A204.1 (cell line): ENCODE measurements at regions not wholly inside any gene's neighbourhood (a gene's known extent, or its start where the extent isn't known, plus 50 kb on each side); places are given as distances from the start of the nearest gene placed in this dataset.
"Not testable (repeated sequence)": the region's sequence is repeated elsewhere in the genome, so short reads cannot be mapped to it uniquely, and the experiment has no call there.

Source experiments
- FAIRE-seq: peaks from 2 replicates; lab custom pipeline; 2012; peaks lifted over from hg19 to GRCh38; lab: Jason Lieb, UNC

DNA sequence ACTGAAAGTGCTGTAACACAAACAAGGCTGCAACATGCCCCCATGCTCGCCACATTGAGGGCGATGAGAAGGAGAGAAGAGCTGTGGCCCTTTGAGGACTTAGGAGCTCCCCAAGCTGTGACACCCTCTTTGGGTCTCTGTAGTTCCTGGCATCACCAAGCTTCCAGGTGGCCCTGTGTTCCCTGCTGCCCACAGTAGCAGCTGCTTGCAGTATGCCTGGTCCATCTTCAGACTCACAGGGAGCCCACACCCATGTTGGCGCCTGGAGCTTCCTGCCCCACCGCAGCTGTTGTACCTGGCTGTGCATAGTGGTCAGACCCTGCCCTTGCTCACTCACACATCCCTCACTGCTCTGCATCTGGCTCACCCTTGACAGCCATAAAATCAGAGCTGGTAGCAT is 401.2 kb upstream of the NRG3 start:
- FAIRE-seq: no peak

DNA sequence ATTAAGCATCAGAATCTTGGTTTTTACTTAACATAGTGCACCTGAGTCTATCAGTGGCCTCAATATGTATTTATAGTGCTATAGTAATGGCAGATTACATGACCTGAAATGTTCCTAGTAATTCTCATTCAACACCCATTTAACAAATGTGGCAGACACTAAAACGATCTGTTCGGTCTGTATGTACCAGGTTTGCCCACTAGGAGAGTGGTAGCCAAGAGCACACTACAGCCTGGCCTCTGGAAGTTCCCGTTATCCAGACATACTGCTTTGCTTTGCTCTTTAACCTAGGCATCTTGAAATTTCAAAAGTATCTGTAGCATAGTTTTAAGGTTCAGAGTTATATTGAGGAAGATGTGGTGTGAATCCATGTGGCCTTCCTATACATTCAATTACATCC is 395.7 kb upstream of the NRG3 start:
- FAIRE-seq: no peak

DNA sequence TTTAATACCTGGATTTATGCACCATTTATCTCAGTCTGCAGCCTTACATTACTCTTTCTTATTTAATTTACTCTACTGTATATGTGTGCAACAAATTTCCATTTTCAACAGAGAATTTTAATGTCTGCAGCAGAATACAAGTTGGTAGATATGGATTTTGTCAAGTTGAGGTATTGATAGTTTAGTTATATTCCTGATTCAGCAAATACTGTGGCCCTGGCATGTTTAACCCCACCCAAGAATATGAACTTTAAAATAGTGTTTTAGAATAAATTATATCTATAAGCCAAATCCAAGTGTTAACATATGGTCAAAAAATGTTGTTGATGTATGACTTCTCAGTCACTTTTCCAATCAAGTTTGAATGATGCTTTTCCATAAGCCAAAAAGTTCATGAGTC is 378.4 kb upstream of the NRG3 start:
- no peak for FAIRE-seq

DNA sequence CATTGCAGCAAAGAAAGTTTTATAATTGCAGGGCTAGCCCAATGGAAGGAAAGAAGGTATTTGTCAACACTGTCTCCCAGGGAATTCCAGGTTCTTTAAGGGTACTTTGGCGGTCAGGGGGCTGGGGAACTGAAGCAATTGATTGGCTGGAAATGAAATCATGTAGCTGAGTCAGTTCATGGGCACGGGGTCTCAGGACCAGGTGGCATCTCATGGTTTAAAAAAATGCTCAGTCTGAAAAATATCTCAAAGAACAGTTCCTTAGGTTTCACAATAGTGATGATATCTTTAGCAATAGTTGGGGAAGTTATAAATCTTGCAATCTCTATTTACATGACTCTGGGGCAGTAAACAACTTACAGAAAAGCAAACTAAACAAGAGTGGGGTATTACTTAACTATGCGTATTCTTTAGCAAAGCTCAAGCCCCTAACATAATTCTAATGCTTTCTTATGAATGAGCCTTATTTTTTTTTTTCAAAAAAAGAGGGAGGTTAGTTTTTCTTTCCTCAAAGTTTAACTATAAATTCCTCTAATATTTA is 376.9 kb upstream of the NRG3 start:
- no peak for FAIRE-seq

DNA sequence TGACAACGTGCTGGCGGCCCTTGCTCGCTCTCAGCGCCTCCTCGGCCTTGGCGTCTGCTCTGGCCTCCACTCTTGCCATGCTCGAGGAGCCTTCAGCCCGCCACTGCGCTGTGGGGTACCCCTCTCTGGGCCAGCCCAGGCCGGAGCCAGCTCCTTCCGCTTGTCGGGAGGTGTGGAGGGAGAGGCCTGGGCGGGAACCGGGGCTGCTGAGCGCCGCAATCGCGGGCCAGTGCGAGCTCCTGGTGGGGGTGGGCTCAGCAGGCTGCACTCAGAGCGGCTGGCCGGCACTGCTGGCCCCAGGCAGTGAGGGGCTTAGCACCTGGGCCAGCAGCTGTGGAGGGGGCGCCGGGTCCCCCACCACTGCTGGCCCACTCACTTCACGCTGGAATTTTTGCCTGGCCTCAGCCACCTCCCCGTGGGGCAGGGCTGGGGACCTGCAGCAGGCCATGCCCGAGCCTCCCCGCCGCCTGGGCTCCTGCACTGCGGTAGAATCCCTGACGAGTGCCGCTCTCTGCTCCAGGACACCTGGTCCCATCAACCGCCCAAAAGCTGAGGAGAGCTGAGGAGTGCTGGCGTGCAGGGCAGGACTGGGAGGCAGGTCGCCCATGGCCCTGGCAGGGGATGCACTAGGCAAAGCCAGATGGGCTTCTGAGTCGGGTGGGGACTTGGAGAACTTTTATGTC is 372.2 kb upstream of the NRG3 start:
- FAIRE-seq: no peak

DNA sequence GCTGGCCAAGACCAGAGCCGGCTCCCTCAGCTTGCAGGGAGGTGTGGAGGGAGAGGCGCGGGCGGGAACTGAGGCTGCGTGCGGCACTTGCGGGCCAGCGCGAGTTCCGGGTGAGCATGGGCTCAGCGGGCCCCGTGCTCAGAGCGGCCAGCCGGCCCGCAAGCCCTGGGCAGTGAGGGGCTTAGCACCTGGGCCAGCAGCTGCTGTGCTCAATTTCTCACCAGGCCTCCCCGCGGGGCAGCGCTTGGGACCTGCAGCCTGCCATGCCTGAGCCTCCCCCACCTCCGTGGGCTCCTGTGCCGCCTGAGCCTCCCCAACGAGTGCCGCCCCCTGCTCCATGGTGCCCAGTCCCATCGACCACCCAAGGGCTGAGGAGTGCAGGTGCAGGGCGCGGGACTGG is 369.2 kb upstream of the NRG3 start:
- not testable (repeated sequence) for FAIRE-seq

DNA sequence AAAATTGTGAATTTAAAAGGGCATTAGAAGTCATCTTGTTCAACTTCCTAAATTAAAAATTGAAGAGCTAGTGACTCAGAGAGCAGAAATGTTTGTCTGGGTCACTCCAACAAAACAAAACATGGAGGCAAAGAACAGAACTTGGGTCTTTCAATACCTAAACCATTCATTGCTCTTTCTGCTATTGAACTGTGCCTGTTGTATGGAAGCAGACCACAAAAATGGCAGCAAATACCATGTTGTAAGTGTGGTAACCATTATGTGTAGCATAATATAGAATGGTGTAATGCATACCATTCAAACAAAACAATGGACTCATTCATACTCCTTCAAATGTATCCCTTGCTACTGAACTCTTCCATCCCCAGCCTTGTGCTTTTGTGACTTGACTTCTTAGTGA is 360.2 kb upstream of the NRG3 start:
- FAIRE-seq: no peak

DNA sequence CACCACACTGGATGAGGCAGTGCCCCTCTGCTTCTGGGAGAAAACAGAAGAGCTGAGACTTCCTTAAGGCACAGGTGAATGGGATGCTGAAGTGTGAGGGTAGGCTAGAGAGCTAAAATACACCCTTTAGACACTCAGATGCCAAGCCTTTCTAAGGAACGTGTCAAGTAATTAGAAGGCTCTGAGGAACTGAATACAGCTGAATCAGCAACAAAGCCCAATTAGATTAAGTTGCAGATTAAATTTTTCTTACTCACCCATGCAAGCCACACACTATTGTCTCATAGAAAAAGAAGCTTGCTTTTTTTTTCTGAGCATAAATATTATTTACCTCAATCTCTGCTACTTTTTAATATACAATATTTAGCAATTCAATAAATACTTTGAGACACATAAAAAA is 354.3 kb upstream of the NRG3 start:
- no peak for FAIRE-seq

DNA sequence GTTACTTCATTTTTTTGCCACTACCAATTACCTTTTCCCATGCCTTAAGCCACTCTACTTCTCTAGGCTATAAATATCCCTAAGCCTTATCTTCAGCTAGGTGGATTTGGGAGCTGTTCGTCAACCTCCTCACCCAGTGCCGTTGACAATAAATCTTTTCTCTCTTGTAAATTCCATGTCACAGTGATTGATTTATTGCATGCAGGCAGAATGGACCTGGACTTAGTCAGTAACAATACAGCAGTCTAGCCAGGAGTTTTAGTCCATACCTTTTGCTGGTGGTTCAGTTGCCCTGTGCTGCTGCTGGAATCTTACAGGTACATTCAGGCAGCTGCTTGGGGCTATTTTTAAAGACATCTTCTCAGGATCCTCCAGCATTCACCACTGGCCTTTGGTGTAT is 350.5 kb upstream of the NRG3 start:
- FAIRE-seq: no peak

DNA sequence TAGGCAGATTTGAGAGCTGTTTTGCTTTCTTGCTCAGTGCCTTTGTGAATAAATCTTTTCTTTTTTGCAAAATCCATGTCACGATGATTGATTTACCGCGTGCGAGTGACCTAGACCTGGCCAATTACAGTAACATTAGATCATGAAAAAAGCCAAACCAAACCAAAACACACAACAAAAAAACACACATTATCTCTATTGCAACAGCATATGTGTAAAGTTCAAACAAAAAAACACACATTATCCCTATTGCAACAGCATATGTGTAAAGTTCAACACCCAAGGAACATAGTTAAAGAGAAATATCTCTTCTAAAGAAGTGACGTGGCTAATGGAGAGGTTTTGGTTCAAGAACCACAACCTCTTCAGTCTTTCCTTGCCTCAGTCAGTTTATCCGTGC is 342.6 kb upstream of the NRG3 start:
- FAIRE-seq: no peak

DNA sequence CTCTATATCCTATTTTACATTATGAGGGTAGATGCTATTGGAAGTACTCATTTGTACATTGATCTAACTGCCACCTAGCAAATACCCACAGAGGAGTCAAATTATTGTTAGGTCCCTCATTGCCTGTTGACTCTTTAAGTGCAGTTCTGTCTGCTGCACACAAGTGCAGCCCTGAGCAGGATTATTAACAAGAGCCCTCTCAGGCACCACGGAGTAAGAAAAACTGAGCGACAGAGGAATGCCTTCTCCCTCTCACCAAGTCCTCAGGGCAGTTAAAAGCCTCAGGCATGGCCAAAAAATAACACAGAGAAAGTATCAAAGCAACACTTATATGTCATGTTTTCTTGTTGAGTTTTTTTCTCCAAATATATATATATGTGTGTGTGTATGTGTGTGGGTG is 340.0 kb upstream of the NRG3 start:
- no peak for FAIRE-seq

DNA sequence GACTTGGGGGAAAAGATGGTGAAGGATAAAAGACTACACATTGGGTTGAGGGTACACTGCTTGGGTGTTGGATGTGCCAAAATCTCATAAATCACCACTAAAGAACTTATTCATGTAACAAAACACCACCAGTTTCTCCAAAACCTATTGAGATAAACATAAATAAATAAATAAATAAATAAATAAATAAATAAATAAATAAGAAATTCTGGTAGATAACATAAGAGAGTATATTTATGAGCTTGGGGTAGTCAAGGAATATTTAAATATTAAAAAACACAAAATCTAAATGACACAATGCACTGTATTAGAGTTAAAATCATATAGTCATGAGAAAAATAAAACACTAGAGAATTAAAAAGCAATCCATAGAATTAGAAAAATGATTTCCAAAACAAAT is 333.5 kb upstream of the NRG3 start:
- peak; percentile 60 for FAIRE-seq

DNA sequence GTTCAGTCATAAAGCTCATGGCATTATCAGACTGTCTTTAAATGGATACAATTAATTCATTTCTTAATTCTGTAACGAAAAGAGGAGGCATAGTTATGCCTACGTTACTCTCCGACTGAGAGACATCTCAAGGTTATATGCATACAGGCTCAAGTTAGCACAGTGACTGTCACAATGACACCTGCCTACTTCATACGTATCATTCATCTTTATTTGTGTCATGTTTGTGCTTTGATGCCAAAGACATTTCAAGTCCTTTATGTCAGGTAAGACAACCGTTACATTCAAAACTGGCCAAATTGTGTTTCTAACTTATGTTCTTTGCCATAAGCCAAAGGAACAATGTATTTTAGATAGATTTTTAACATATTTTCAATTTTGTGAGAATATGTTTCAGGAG is 328.8 kb upstream of the NRG3 start:
- FAIRE-seq: no peak

DNA sequence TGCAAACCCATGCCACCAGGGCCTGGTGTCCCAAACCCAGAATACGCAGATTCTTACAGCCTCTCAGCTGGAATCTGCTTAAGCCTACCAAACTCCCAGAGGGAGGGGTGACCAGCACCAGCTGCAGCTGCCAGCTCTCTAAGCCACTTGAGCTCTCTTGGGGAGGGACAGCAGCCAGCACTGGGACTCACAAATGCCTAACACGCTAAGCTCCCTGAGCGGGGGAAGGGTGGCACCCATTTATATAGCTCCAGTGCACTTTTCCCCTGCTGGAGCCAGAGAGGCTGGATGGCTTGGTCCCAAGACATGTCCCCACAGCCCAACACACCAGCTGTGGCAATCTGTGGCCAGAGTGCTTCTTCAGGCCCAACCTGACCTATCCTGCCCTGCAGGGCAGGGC is 326.8 kb upstream of the NRG3 start:
- no peak for FAIRE-seq

DNA sequence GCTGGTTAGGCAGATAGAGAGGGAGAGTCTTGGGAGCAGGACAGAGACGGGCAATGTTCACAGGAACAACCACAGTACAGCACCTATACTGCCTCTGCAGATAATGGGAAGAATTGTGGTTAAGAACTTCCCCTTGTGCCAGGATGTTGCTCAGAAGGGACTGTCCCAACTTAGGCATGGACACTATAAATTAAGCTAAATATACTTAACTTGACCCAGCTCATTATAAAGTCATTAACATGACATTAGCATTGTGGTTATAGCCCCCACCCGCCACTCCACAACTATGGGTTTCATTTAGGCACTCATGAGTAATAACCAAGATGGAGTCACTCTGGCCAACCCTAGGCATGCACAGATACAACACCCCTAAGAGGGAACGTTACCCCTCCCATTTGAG is 310.9 kb upstream of the NRG3 start:
- no peak for FAIRE-seq

DNA sequence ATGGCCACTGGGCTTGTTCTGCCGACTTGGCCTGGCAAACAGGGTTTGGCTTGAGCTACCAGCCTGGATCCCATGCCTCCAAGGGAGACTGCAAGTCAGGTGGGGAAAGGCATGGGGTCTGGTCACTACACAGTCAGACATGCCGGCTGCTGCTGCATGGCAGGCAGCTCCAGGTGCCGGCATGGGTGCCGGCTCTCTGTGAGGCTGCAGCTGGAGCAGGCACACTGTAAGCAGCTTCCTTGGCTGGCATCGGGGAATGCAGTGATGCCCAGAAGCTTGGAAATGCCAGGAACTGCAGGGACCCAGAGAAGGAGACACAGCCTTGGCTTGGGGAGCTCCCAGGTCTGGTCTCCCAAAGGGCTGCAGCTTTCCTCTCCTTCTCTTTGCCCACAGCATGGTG is 305.5 kb upstream of the NRG3 start:
- FAIRE-seq: no peak

DNA sequence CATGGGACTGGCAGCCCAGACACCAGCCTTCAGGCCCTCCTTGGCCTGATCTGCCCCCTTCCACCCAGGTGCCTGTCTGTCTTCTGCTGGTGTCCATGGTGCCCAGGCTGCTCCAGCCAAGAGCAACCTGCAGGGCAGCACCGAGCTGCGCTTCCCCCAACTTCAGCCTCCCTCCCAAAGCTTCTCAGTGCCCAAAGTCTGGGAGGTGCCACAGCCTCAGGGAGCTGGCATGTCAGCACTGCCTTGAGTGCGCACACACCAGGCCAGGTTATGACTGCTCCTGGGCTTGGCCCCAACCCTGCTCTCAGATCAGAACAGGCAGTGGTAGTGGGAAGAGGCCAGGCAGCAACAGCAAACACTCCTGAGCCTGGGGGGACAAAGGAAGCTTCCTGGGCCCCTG is 304.6 kb upstream of the NRG3 start:
- FAIRE-seq: no peak

DNA sequence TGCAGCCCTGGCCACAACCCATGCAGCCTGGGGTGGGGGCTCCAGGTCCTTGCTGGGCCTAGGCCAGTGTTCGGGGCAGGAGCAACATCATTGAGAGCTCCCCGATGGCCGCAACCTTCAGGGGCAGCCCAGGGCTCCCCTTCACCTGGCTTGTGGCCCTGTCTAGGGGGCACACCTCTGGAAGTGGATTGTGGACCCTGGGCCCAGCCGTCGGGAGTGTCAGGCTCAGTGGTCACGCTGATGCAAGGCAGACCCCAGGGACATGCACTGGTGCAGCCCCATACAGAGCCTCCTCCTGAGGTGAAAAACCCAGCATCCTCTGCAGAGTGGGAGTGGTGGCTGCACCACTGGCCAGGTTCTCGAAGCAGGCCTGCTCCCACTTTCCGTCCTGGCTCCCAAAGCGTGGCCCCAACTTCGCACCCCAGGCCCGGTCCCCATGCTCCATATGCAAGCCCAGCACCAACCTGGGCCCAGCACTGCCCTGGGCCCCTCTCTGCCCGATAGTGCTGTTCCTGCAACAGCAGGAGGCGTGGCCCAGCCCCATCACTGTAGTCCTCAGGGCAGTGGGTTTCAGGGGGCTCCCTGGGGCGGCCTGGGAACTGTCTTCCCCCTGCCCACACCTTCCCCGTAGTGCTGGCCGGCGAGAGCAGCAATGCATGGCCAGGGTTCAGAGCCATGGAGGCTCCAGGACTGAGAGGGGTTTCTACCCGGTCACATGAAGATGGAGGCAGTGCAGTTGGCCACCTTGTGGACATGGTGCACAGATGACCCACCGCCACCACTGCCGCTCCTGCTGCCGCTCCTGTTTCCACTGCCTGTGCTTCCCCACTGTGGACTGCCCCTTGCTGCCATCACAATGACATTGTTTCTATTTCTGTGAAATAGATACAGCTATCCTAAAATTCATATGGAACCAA is 303.9 kb upstream of the NRG3 start:
- no peak for FAIRE-seq

DNA sequence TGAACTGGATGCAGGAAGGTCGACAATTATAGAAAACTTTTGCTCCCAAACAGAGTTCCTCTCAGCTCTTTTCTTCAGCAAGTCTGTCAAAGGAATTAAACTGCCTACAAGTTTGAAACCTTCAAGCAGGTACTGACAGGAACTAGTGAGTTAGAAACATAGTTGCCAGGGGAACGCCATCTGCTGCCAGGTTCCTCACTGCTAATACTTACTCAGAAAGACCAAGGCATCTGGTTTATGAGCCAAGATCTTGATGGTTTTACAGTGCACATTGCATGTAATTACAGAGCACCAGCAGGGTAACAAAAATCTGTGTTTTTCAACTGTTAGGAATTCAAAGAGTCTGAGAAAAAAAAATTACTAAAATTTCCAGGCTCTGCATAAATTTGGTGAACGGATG is 300.0 kb upstream of the NRG3 start:
- FAIRE-seq: no peak

DNA sequence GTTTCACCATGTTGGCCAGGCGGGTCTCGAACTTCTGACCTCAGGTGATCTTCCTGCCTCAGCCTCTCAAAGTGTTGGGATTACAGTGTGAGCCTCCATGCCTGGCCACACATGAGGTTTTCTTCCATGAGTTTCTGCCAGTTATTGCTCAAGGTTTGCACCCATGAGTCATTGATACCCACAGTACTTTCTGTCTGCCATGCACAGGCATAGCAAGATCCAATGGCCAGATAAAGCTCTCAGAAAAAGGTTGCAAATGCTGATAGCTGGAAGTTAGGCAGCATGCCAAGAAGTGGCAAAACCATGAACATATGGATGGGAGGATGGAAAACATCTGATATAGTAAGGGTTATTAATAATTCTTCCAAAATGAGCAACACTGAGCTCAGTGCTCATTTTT is 298.7 kb upstream of the NRG3 start:
- no peak for FAIRE-seq

DNA sequence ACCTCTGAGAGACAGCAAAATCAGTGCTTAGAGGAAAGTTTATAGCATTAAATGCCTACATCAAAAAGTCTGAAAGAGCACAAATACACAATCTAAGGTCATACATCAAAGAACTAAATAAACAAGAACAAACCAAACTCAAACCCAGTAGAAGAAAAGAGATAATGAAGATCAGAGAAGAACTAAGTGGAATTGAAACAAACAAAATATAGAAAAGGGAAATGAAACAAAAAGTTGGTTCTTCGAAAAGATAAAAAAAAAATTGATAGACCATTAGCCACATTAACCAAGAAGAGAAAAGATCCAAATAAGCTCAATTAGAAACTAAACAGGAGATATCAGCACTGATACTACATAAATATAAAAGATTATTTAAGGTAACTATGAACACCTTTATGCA is 280.0 kb upstream of the NRG3 start:
- peak; percentile 32 for FAIRE-seq

DNA sequence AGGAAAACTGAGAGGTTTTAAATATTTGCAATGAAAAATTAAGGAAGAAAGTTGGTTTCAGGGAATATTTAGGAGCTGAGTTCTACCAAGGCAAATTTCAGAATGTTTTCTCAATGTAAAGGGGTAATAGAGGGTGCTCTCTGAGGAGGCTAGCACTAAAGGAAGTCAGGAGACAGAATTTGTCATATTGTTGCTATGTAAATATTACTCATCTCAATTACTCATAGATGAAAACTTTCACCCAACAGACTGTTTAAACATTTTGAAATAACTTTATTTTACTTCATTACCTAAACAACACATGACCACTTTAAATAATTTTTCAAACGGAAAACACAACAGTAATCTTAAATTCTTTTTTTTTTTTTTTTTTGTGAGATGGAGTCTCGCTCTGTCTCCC is 274.8 kb upstream of the NRG3 start:
- FAIRE-seq: no peak

DNA sequence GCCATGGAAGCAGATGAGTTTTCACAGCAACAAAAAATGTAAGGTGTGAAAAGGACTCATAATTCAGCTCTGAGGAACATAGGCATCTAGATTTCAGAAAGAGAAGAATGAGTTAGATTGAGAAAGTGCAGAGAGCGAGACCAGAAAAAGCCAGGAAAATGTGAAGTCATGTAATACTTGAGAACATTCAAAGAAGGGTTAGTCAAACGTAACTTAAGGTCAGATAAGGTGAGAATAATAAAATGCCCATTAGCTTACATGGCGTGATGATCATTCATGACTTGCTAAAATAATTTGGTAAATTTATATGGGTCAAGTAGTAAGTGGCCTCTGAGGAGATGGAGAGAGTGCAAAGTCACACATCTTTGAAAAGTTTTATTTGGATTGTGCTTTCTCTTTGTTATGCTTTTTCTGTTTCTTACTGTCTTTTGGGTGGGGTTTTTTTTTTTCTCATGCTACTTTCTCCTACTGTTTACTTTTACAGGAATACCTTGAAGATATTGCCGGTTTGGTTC is 271.8 kb upstream of the NRG3 start:
- FAIRE-seq: no peak

DNA sequence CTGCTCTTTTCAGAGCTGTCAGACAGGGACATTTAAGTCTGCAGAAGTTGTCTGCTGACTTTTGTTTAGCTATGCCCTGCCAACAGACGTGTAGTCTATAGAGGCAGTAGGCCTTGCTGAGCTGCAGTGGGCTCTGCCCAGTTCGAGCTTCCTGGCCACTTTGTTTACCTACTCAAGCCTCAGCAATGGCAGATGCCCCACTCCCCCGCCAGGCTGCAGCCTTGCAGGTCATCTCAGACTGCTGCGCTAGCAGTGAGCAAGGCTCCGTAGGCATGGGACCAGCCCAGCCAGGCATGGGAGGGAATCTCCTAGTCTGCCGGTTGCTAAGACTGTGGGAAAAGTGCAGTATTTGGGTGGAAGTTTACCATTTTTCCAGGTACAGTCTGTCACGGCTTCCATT is 230.5 kb upstream of the NRG3 start:
- FAIRE-seq: not testable (repeated sequence)
